ENCODE measurements at regions not wholly inside any gene's neighbourhood (a gene's known extent, or its start where the extent isn't known, plus 50 kb on each side); places are given as distances from the start of the nearest gene placed in this dataset.

GRCh38 chr14:104245075-104245474, 106.7 kb downstream of the KIF26A start:
- peaks cover 13 to 28% of the 10 kb centered on the region in 2 donors for H3K9me3 ChIP-seq (replicated peaks in 1 of 2; ENCODE audit: control insufficient read depth in 1 of 2, insufficient read depth in 1 of 2, low read length in 2 of 2)
- H3K4me1 ChIP-seq (ENCODE audit: control insufficient read depth in 1 of 2, insufficient read depth in 2 of 2, low read length in 2 of 2) = no peaks in the 10 kb centered on the region
- H3K27ac ChIP-seq (ENCODE audit: low read depth in 1 of 2, low read length in 2 of 2) = no peak overlapping the region
- Mint-ChIP-seq H3K27ac (no peak overlapping the region), H3K27me3 (ENCODE audit: low read depth in 3 of 3) (peaks cover 0 to 1% (median 1%) of the 10 kb centered on the region in 3 donors), H3K36me3 (no peaks in the 10 kb centered on the region), H3K4me3 (no peak overlapping the region), H3K4me1 (no peaks in the 10 kb centered on the region), H3K9me3 (peaks cover 3 to 32% (median 24%) of the 10 kb centered on the region in 7 donors)
- no peaks in the 10 kb centered on the region for H3K36me3 ChIP-seq (replicated peaks in 1 of 2; ENCODE audit: control insufficient read depth in 1 of 2, insufficient read depth in 2 of 2, low read length in 2 of 2)
- no peak overlapping the region for H3K4me2 ChIP-seq (replicated peaks; ENCODE audit: extremely low read depth, low read length, poor library complexity, severe bottlenecking)
- no peaks in the 10 kb centered on the region for H3K27me3 ChIP-seq (ENCODE audit: control insufficient read depth in 2 of 2, insufficient read depth in 2 of 2, low read length in 2 of 2)
- H2AFZ ChIP-seq (ENCODE audit: insufficient read depth, low read depth, low read length, poor library complexity, severe bottlenecking) = no peak overlapping the region
- no peaks in the 10 kb centered on the region for H4K20me1 ChIP-seq (ENCODE audit: insufficient read depth, low read length)
- H3K4me3 ChIP-seq (replicated peaks in 1 of 3; ENCODE audit: low read depth in 2 of 3, low read length in 3 of 3) = no peak overlapping the region
- no peak for DNase-seq
- no peaks in the 10 kb centered on the region for H3K79me2 ChIP-seq (ENCODE audit: insufficient read depth, low read length)
- no peak overlapping the region for H3K9ac ChIP-seq (ENCODE audit: insufficient read depth, low read length, poor library complexity, severe bottlenecking)
- WGBS (ENCODE audit: insufficient coverage) = 100% methylated on average over 2 of the region's 3 CpGs
- intact Hi-C loops (cut with micrococcal nuclease) = no loop called here
- no peak for TF ChIP-seq CTCF (IDR thresholded peaks at IDR 0.05)

- Histone ChIP-seq H3K36me3 (replicated peaks in 1 of 2; ENCODE audit: control insufficient read depth in 1 of 2, insufficient read depth in 2 of 2, low read length in 2 of 2) (no peaks in the 10 kb centered on the region), H3K9me3 (replicated peaks in 1 of 2; ENCODE audit: control insufficient read depth in 1 of 2, insufficient read depth in 1 of 2, low read length in 2 of 2) (peaks cover 13 to 28% of the 10 kb centered on the region in 2 donors), H3K79me2 (ENCODE audit: insufficient read depth, low read length) (no peaks in the 10 kb centered on the region), H4K20me1 (ENCODE audit: insufficient read depth, low read length) (no peaks in the 10 kb centered on the region), H3K27ac (ENCODE audit: low read depth in 1 of 2, low read length in 2 of 2) (no peak overlapping the region), H3K4me1 (ENCODE audit: control insufficient read depth in 1 of 2, insufficient read depth in 2 of 2, low read length in 2 of 2) (no peaks in the 10 kb centered on the region), H3K4me2 (replicated peaks; ENCODE audit: extremely low read depth, low read length, poor library complexity, severe bottlenecking) (no peak overlapping the region), H3K9ac (ENCODE audit: insufficient read depth, low read length, poor library complexity, severe bottlenecking) (no peak overlapping the region), H3K4me3 (replicated peaks in 1 of 3; ENCODE audit: low read depth in 2 of 3, low read length in 3 of 3) (no peak overlapping the region), H3K27me3 (ENCODE audit: control insufficient read depth in 2 of 2, insufficient read depth in 2 of 2, low read length in 2 of 2) (no peaks in the 10 kb centered on the region), H2AFZ (ENCODE audit: insufficient read depth, low read depth, low read length, poor library complexity, severe bottlenecking) (no peak overlapping the region)
- Mint-ChIP-seq H3K4me3 (no peak overlapping the region), H3K27ac (no peak overlapping the region), H3K4me1 (no peaks in the 10 kb centered on the region), H3K36me3 (no peaks in the 10 kb centered on the region), H3K27me3 (ENCODE audit: low read depth in 3 of 3) (peaks cover 0 to 1% (median 0%) of the 10 kb centered on the region in 3 donors), H3K9me3 (peaks cover 3 to 34% (median 23%) of the 10 kb centered on the region in 7 donors)
- DNase-seq = no peak
- no CpG with 5 or more reads among the region's 2 CpGs for WGBS (ENCODE audit: insufficient coverage)
- TF ChIP-seq CTCF (IDR thresholded peaks at IDR 0.05) = no peak
- intact Hi-C loops (cut with micrococcal nuclease) = no loop called here
Measured at GRCh38 chr14:104245723-104246122, 107.3 kb downstream of the KIF26A start.

Measured in CD14-positive monocyte (primary cell).